Keratinocyte (primary cell): ENCODE measurements at regions not wholly inside any gene's neighbourhood (a gene's known extent, or its start where the extent isn't known, plus 50 kb on each side); places are given as distances from the start of the nearest gene placed in this dataset.

ENCODE experiments used
- DNase-seq: peaks from one replicate; pipeline ENCODE4 v3.0.0-alpha.2; 2011; ENCODE audit warnings: low read depth, missing footprints, low spot score
- FAIRE-seq: peaks from 2 replicates; lab custom pipeline; 2011; peaks lifted over from hg19 to GRCh38; lab: Jason Lieb, UNC
- H2AFZ ChIP-seq: 2 replicates; pipeline ENCODE4 v1.6.0; 2012; ENCODE audit warnings: low read length, control low read depth, inconsistent platforms; ENCODE audit not compliant: control insufficient read depth
- H3K27ac ChIP-seq: 2 replicates; pipeline ENCODE4 v1.5.1; 2011; ENCODE audit warnings: low read length; ENCODE audit not compliant: control insufficient read depth, insufficient read depth
- H3K27me3 ChIP-seq: 3 replicates; pipeline ENCODE4 v1.6.0; 2011; ENCODE audit warnings: low read length; ENCODE audit not compliant: control insufficient read depth, insufficient read depth; ENCODE audit errors: extremely low read depth
- H3K36me3 ChIP-seq, 2 experiments: 2 replicates in 1 of 2; 3 replicates in 1 of 2; pipeline ENCODE4 v1.5.1; 2011; ENCODE audit warnings: low read length in 2 of 2, mild to moderate bottlenecking in 1 of 2; ENCODE audit not compliant: control insufficient read depth in 2 of 2, insufficient read depth in 2 of 2; ENCODE audit errors: extremely low read depth in 1 of 2
- H3K4me1 ChIP-seq: 3 replicates; pipeline ENCODE4 v1.5.1; 2011; ENCODE audit warnings: low read length; ENCODE audit not compliant: control insufficient read depth, insufficient read depth; ENCODE audit errors: extremely low read depth
- H3K4me2 ChIP-seq: 3 replicates; pipeline ENCODE4 v1.6.0; 2011; ENCODE audit warnings: low read depth, low read length; ENCODE audit not compliant: control insufficient read depth, insufficient read depth; ENCODE audit errors: extremely low read depth
- H3K4me3 ChIP-seq, 3 experiments: fragments of 200-600 bp in 1 of 3; sonication (generic) in 1 of 3; 2 replicates in 2 of 3; 3 replicates in 1 of 3; pipeline ENCODE4 v1.5.1; 2011 to 2016; ENCODE audit warnings: low read length in 3 of 3, mild to moderate bottlenecking in 3 of 3, control low read depth in 2 of 3, inconsistent platforms in 1 of 3, low read depth in 1 of 3, mixed read lengths in 1 of 3, mixed run types in 1 of 3, moderate library complexity in 1 of 3; ENCODE audit not compliant: control insufficient read depth in 2 of 3, insufficient read depth in 2 of 3; ENCODE audit errors: extremely low read depth in 1 of 3
- H3K79me2 ChIP-seq: 2 replicates; pipeline ENCODE4 v1.6.0; 2012; ENCODE audit warnings: low read length; ENCODE audit not compliant: control insufficient read depth, insufficient read depth
- H3K9ac ChIP-seq: 3 replicates; pipeline ENCODE4 v1.6.0; 2011; ENCODE audit warnings: low read length; ENCODE audit not compliant: control insufficient read depth, insufficient read depth; ENCODE audit errors: extremely low read depth
- H3K9me1 ChIP-seq: 3 replicates; pipeline ENCODE4 v1.6.0; 2011; ENCODE audit warnings: low read length; ENCODE audit not compliant: control insufficient read depth, insufficient read depth; ENCODE audit errors: extremely low read depth
- H3K9me3 ChIP-seq: 2 replicates; pipeline ENCODE4 v1.5.1; 2012; ENCODE audit warnings: low read depth, low read length; ENCODE audit not compliant: control insufficient read depth
- H4K20me1 ChIP-seq: 3 replicates; pipeline ENCODE4 v1.6.0; 2011; ENCODE audit warnings: low read length; ENCODE audit not compliant: control insufficient read depth, insufficient read depth; ENCODE audit errors: extremely low read depth
- CTCF ChIP-seq, 3 experiments: IDR thresholded peaks in 1 of 3; conservative IDR thresholded peaks in 1 of 3; optimal IDR thresholded peaks in 1 of 3; 2 replicates in 2 of 3; 3 replicates in 1 of 3; pipeline versions ENCODE3 to v1.5.1; 2011; ENCODE audit warnings: low read length in 3 of 3, mild to moderate bottlenecking in 3 of 3, moderate library complexity in 2 of 3, control low read depth in 1 of 3, inconsistent platforms in 1 of 3; ENCODE audit not compliant: insufficient read depth in 2 of 3; ENCODE audit errors: extremely low read depth in 1 of 3
- EZH2 ChIP-seq: IDR thresholded peaks from one replicate; pipeline ENCODE4 v1.6.1; 2012; ENCODE audit warnings: inconsistent platforms, mild to moderate bottlenecking, low read length, moderate library complexity
- dilution Hi-C: fragments of 300-500 bp; cut with MboI; formaldehyde crosslinking; loops from one replicate; pipeline ENCODE4 v1.7.0; 2020; ENCODE audit warnings: low sequenced_read_pairs; ENCODE audit not compliant: extremely low pct_ligation_motif_present

DNA sequence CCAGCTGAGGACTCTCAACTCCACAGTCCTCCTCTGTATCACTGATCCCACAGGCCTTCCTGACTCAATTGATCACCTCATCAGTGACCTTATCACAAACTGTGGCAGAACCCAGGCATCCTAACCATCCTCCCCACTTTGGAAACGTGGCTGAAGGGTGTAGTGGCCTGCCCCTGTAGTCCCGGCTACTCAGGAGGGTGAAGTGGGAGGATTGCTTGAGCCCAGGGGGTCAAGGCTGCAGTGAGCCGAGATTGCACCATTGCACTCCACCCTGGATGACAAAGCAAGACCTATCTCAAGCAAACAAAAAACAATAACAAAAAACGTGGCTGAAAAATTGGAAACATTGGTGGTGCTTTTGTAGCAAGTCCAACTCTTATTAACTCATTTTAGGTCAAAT is 203.4 kb upstream of the ZNF217 start:
- Histone ChIP-seq H3K9me3 (no peaks in the 10 kb centered on the region), H3K4me3 (no peak overlapping the region), H3K9ac (no peak overlapping the region), H3K27me3 (no peaks in the 10 kb centered on the region), H3K4me2 (no peak overlapping the region), H3K36me3 (no peaks in the 10 kb centered on the region), H3K4me1 (peaks cover 29% of the 10 kb centered on the region), H3K79me2 (no peaks in the 10 kb centered on the region), H4K20me1 (no peaks in the 10 kb centered on the region), H3K27ac (no peak overlapping the region), H3K9me1 (no peaks in the 10 kb centered on the region), H2AFZ (no peak overlapping the region)
- TF ChIP-seq EZH2 = no peak
- TF ChIP-seq CTCF (optimal IDR thresholded peaks at IDR 0.05 in 1 of 3, IDR thresholded peaks at IDR 0.05 in 1 of 3, conservative IDR thresholded peaks at IDR 0.05 in 1 of 3; ENCODE audit: extremely low read depth in 1 of 3, insufficient read depth in 2 of 3, low read length in 3 of 3) = no peak
- FAIRE-seq (no peak), DNase-seq (no peak)
- dilution Hi-C loops = no loop called here

DNA sequence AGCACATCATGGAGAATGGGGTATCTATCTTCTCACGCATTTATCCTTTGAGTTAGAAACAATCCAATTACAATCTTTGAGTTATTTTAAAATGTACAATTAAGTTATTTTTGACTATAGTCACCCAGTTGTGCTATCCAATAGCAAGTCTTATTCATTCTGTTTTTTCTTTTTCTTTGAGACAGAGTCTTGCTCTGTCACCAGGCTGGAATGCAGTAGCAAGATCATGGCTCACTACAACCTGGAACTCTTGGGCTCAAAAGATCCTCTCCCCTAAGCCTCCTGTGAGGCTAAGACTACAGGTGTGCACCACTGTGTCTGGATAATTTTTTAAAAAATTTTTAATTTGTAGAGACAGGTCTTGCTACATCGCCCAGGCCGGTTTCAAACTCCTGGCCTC is 201.5 kb upstream of the ZNF217 start:
- Histone ChIP-seq H4K20me1 (no peaks in the 10 kb centered on the region), H3K9me3 (no peaks in the 10 kb centered on the region), H3K79me2 (no peaks in the 10 kb centered on the region), H3K36me3 (no peaks in the 10 kb centered on the region), H3K9me1 (no peaks in the 10 kb centered on the region), H2AFZ (no peak overlapping the region), H3K9ac (no peak overlapping the region), H3K4me2 (no peak overlapping the region), H3K4me1 (peaks cover 26% of the 10 kb centered on the region), H3K4me3 (no peak overlapping the region), H3K27me3 (no peaks in the 10 kb centered on the region), H3K27ac (no peak overlapping the region)
- FAIRE-seq (peak; percentile 29), DNase-seq (no peak)
- TF ChIP-seq EZH2 = no peak
- no peak for TF ChIP-seq CTCF (optimal IDR thresholded peaks at IDR 0.05 in 1 of 3, IDR thresholded peaks at IDR 0.05 in 1 of 3, conservative IDR thresholded peaks at IDR 0.05 in 1 of 3; ENCODE audit: extremely low read depth in 1 of 3, insufficient read depth in 2 of 3, low read length in 3 of 3)
- dilution Hi-C loops = no loop called here
